NB4 (cell line): ENCODE measurements at regions not wholly inside any gene's neighbourhood (a gene's known extent, or its start where the extent isn't known, plus 50 kb on each side); places are given as distances from the start of the nearest gene placed in this dataset.

Experiments
- POLR2A ChIP-seq: IDR thresholded peaks from 2 replicates; pipeline ENCODE4 v1.6.1; 2011; ENCODE audit warnings: mild to moderate bottlenecking; ENCODE audit not compliant: insufficient read length; ENCODE audit errors: extremely low read depth
- TF ChIP-seq, protein P1 (sequence below): IDR thresholded peaks from one replicate; pipeline ENCODE4 v1.5.1; 2012; ENCODE audit warnings: low read depth, low read length
- TF ChIP-seq, protein P2 (sequence below): IDR thresholded peaks from 2 replicates; pipeline ENCODE4 v1.6.1; 2011; ENCODE audit warnings: low read depth, low read length

DNA sequence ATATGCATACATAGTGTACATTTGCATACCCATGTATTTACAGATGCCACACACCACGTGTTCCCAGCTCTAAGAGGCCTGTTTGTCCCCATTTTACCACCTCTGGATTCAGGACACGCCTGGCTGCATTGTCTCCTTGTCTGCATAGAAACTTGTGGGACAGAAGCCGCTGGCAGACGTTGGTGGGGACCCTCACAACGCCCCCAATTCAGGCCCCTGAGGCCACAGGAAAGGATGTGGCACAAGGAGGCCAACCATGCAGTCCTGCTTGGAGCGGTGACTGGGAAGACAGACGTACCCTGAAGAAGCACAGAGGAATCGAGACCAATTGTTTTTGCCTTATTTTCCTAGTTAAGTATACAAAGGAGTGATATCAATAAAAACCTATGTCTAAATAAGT, 96.1 kb downstream of the ANKRD10 start:
- TF ChIP-seq, protein P1, sequence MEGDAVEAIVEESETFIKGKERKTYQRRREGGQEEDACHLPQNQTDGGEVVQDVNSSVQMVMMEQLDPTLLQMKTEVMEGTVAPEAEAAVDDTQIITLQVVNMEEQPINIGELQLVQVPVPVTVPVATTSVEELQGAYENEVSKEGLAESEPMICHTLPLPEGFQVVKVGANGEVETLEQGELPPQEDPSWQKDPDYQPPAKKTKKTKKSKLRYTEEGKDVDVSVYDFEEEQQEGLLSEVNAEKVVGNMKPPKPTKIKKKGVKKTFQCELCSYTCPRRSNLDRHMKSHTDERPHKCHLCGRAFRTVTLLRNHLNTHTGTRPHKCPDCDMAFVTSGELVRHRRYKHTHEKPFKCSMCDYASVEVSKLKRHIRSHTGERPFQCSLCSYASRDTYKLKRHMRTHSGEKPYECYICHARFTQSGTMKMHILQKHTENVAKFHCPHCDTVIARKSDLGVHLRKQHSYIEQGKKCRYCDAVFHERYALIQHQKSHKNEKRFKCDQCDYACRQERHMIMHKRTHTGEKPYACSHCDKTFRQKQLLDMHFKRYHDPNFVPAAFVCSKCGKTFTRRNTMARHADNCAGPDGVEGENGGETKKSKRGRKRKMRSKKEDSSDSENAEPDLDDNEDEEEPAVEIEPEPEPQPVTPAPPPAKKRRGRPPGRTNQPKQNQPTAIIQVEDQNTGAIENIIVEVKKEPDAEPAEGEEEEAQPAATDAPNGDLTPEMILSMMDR = no peak
- TF ChIP-seq, protein P2, sequence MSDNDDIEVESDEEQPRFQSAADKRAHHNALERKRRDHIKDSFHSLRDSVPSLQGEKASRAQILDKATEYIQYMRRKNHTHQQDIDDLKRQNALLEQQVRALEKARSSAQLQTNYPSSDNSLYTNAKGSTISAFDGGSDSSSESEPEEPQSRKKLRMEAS = 0 out of 2 replicates have a peak, but pooled peaks have one; percentile 10
- no peak for TF ChIP-seq POLR2A
